PFSK-1 (cell line): ENCODE measurements at regions not wholly inside any gene's neighbourhood (a gene's known extent, or its start where the extent isn't known, plus 50 kb on each side); places are given as distances from the start of the nearest gene placed in this dataset.

Experiments
- FOXP2 ChIP-seq: optimal IDR thresholded peaks from 2 replicates; pipeline ENCODE3; 2011; ENCODE audit warnings: borderline replicate concordance, control low read depth, inconsistent platforms; ENCODE audit not compliant: insufficient read depth; ENCODE audit errors: extremely low read length, extremely low read depth
- POLR2AphosphoS5 ChIP-seq: IDR thresholded peaks from 2 replicates; pipeline ENCODE4 v1.6.1; 2012; ENCODE audit warnings: low read depth, mild to moderate bottlenecking, control low read depth, low read length, moderate library complexity
- REST ChIP-seq, 2 experiments: IDR thresholded peaks; 2 replicates each; pipeline versions ENCODE4 v1.6.1 to v1.8.0; 2011 to 2012; ENCODE audit warnings: low read depth in 2 of 2, low read length in 2 of 2, control low read depth in 1 of 2, inconsistent platforms in 1 of 2, mild to moderate bottlenecking in 1 of 2, moderate library complexity in 1 of 2; ENCODE audit not compliant: insufficient read depth in 1 of 2
- SIN3A ChIP-seq: IDR thresholded peaks from 2 replicates; pipeline ENCODE4 v1.6.1; 2012; ENCODE audit warnings: mild to moderate bottlenecking, low read length, moderate library complexity, borderline replicate concordance; ENCODE audit not compliant: insufficient read depth
- TAF1 ChIP-seq: IDR thresholded peaks from 2 replicates; pipeline ENCODE4 v1.6.1; 2012; ENCODE audit warnings: low read length, control low read depth, borderline replicate concordance; ENCODE audit not compliant: insufficient read depth

GRCh38 chr11:69422645-69423044 is 58.8 kb upstream of the LINC01488 start:
- TF ChIP-seq POLR2AphosphoS5 (no peak), REST (IDR thresholded peaks at IDR 0.05; ENCODE audit: insufficient read depth in 1 of 2, low read depth in 2 of 2, low read length in 2 of 2) (no peak), TAF1 (no peak), SIN3A (no peak), FOXP2 (no peak)

- no peak for TF ChIP-seq SIN3A
- no peak for TF ChIP-seq POLR2AphosphoS5
- TF ChIP-seq FOXP2, result no peak
- no peak for TF ChIP-seq TAF1
- no peak for TF ChIP-seq REST (IDR thresholded peaks at IDR 0.05; ENCODE audit: insufficient read depth in 1 of 2, low read depth in 2 of 2, low read length in 2 of 2)
Measured at GRCh38 chr11:69423181-69423580, 58.3 kb upstream of the LINC01488 start.

- no peak for TF ChIP-seq FOXP2
- no peak for TF ChIP-seq POLR2AphosphoS5
- TF ChIP-seq SIN3A, result no peak
- no peak for TF ChIP-seq REST (IDR thresholded peaks at IDR 0.05; ENCODE audit: insufficient read depth in 1 of 2, low read depth in 2 of 2, low read length in 2 of 2)
- TF ChIP-seq TAF1, result no peak
Measured at GRCh38 chr11:69423611-69424385, 57.7 kb upstream of the LINC01488 start.

GRCh38 chr11:69424748-69425147 is 56.7 kb upstream of the LINC01488 start:
- no peak for TF ChIP-seq TAF1
- no peak for TF ChIP-seq SIN3A
- no peak for TF ChIP-seq REST (IDR thresholded peaks at IDR 0.05; ENCODE audit: insufficient read depth in 1 of 2, low read depth in 2 of 2, low read length in 2 of 2)
- TF ChIP-seq FOXP2, result no peak
- no peak for TF ChIP-seq POLR2AphosphoS5

- TF ChIP-seq TAF1 (no peak), FOXP2 (no peak), SIN3A (no peak), REST (IDR thresholded peaks at IDR 0.05; ENCODE audit: insufficient read depth in 1 of 2, low read depth in 2 of 2, low read length in 2 of 2) (no peak), POLR2AphosphoS5 (no peak)
Measured at GRCh38 chr11:69425444-69425843, 56.0 kb upstream of the LINC01488 start.
